ACC112 (cell line): ENCODE measurements at regions not wholly inside any gene's neighbourhood (a gene's known extent, or its start where the extent isn't known, plus 50 kb on each side); places are given as distances from the start of the nearest gene placed in this dataset.

Experiments
- H2AFZ ChIP-seq: fragments of 200-600 bp; sonication (generic); one replicate; pipeline ENCODE4 v1.6.0; 2017; ENCODE audit warnings: antibody characterized with exemption, low read length; ENCODE audit not compliant: unreplicated experiment
- H3K27ac ChIP-seq: fragments of 200-600 bp; sonication (generic); 2 replicates; pipeline ENCODE4 v1.5.1; 2014; ENCODE audit warnings: low read depth, mild to moderate bottlenecking, antibody characterized with exemption, low read length, moderate library complexity
- H3K27me3 ChIP-seq: fragments of 200-600 bp; sonication (generic); 2 replicates; pipeline ENCODE4 v1.6.1; 2014; ENCODE audit warnings: mild to moderate bottlenecking, antibody characterized with exemption, low read length, moderate library complexity, mixed read lengths; ENCODE audit not compliant: insufficient read depth
- H3K36me3 ChIP-seq: fragments of 200-600 bp; sonication (generic); 2 replicates; pipeline ENCODE4 v1.6.1; 2016; ENCODE audit warnings: mild to moderate bottlenecking, antibody characterized with exemption, low read length, moderate library complexity, mixed read lengths; ENCODE audit not compliant: insufficient read depth
- H3K4me1 ChIP-seq: fragments of 200-600 bp; sonication (generic); one replicate; pipeline ENCODE4 v1.6.1; 2016; ENCODE audit warnings: low read length, mixed read lengths; ENCODE audit not compliant: insufficient read depth, unreplicated experiment, control insufficient read depth
- H3K4me3 ChIP-seq: fragments of 200-600 bp; sonication (generic); 2 replicates; pipeline ENCODE4 v1.5.1; 2014; ENCODE audit warnings: mild to moderate bottlenecking, low read depth, low read length
- H3K79me2 ChIP-seq: fragments of 200-600 bp; sonication (generic); one replicate; pipeline ENCODE4 v1.6.0; 2016; ENCODE audit warnings: low read length; ENCODE audit not compliant: control insufficient read depth, unreplicated experiment, insufficient read depth

DNA sequence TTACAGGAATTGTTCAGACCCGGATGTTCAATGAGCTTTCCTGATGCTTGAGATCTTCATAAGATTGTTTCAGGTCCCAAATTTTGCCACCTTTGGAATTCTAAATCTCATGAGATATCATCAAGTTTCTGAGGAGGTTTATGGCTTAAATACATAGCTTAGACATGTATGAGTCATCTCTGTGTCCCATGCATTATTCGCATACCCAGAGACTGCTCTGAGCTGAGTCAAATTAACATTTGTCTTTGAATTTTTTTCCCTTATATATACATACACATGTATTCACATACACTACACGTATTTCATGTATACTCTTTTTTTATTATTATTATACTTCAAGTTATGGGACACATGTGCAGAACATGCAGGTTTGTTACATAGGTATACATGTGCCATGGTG is 744.6 kb downstream of the BRINP1 start:
- Histone ChIP-seq H2AFZ (no peak overlapping the region), H3K27ac (no peak overlapping the region)

DNA sequence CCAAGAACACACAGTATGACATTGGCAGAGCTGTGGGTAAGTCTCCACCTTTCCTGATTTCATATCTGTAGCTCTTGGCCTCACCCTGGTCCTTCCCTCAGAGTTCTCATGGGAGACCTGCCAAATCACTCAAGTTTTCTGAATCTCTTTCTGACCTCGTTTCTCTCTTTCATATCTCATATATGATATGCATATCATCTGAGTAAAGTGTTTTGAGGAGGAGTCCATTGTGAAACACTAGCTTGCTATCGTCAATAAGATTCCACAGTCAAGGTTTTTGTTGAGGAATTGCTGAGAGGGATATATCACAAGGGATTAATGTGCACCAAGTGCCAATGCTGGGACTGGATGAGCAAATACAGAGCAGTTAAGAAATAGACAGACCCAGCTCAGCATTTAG is 739.2 kb downstream of the BRINP1 start:
- Histone ChIP-seq H3K36me3 (no peaks in the 10 kb centered on the region), H3K27ac (no peak overlapping the region), H3K4me3 (no peak overlapping the region), H3K27me3 (no peaks in the 10 kb centered on the region), H3K79me2 (no peaks in the 10 kb centered on the region), H3K4me1 (no peaks in the 10 kb centered on the region), H2AFZ (no peak overlapping the region)

More for the DNA sequence above, 744.6 kb downstream of the BRINP1 start:
- Histone ChIP-seq H3K79me2 (no peaks in the 10 kb centered on the region), H3K27me3 (no peaks in the 10 kb centered on the region), H3K4me1 (no peaks in the 10 kb centered on the region), H3K4me3 (no peak overlapping the region), H3K36me3 (no peaks in the 10 kb centered on the region)

DNA sequence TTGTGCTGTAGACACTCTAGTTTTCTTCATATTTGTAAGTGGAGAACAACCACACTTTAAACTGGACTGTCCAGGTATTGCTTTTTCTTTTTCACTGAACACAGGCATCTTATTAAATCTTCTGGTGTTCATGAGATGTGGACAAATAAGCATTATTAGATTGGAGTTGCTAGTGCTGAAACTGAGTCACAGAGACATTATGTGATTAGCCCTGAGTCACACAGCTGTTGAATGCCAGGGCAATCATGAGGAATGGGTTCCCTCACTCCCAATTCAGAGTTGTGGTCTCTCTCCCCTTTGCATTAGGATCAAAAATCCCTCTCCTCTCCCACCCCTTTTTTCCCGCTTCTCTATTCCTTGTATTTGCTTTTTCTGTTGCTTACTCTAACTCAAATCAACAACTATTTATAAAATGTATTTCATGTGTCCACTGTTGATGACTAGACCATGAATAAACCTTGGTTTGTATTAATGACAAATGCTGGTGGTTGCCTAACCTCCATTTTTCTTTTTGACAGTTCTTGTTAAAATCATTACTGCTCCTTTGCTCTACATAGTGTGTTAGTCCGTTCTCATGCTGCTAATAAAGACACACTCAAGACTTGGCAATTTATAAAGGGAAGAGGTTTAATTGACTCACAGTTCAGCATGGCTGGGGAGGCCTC is 738.2 kb downstream of the BRINP1 start:
- Histone ChIP-seq H3K4me1 (no peaks in the 10 kb centered on the region), H3K27ac (no peak overlapping the region), H3K4me3 (no peak overlapping the region), H3K36me3 (no peaks in the 10 kb centered on the region), H2AFZ (no peak overlapping the region), H3K79me2 (no peaks in the 10 kb centered on the region), H3K27me3 (no peaks in the 10 kb centered on the region)

DNA sequence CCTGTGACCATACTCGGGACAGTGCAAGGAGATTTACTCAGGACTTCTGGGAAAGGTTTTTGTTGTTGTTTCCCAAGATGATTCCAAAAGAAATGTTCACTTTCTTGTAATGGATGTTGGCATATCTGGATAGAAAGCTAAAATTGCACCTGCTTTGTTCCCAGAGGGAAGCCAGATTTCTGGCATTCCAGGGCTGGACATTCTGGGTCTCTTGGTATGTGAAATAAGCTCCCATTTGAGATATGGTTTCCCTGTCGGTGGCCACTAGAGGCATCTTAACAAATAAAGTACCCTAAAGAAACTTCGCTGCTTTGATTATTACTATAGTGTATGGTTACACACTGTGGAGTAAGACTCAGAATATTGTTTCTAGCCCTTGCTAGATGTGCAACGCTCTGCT is 737.3 kb downstream of the BRINP1 start:
- Histone ChIP-seq H2AFZ (no peak overlapping the region), H3K27ac (no peak overlapping the region), H3K79me2 (no peaks in the 10 kb centered on the region), H3K27me3 (no peaks in the 10 kb centered on the region), H3K4me3 (no peak overlapping the region), H3K36me3 (no peaks in the 10 kb centered on the region), H3K4me1 (no peaks in the 10 kb centered on the region)

DNA sequence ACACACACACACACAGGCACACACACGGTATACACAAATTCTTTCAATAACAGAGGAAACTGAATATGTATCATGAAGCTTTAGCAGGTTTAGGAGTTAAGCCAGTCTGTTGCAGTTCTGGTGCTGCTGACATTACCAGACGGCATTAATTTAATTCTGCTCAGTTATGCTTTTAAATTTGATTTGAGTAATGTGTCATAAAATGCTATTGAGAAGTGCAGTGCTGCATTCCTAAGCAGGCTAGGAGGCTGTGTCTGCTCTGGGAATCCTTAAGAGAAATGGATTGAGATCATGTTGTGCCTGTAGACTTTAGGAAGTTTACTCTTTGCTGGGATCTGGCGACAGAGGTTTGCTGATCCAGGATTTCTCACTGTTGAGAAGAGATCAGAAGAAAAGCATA is 733.8 kb downstream of the BRINP1 start:
- Histone ChIP-seq H3K4me3 (no peak overlapping the region), H3K4me1 (no peaks in the 10 kb centered on the region), H3K79me2 (no peaks in the 10 kb centered on the region), H2AFZ (no peak overlapping the region), H3K36me3 (no peaks in the 10 kb centered on the region), H3K27me3 (no peaks in the 10 kb centered on the region), H3K27ac (no peak overlapping the region)

DNA sequence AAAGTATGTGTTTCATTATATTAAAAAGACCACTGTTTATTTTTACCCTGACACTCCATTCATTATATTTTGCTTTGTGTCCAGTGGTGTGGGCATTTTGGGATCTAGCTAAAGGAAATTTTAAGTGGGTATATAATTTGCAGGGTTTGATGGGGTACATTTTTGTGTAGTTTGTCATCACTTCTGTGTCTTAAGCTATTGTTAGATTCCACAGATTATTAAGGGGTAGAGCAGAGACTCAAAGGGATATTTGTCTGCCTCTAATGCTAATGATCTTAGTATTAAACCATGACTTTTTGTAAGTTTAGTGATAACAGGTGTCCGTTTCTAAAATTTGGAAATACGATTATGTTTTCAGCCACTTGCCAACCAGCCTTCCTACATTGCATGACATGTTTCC is 731.6 kb downstream of the BRINP1 start:
- no peak overlapping the region for H2AFZ ChIP-seq
- no peaks in the 10 kb centered on the region for H3K4me1 ChIP-seq
- H3K27ac ChIP-seq, result no peak overlapping the region
- H3K4me3 ChIP-seq, result no peak overlapping the region
- H3K27me3 ChIP-seq, result no peaks in the 10 kb centered on the region
- H3K36me3 ChIP-seq, result no peaks in the 10 kb centered on the region
- H3K79me2 ChIP-seq, result no peaks in the 10 kb centered on the region

DNA sequence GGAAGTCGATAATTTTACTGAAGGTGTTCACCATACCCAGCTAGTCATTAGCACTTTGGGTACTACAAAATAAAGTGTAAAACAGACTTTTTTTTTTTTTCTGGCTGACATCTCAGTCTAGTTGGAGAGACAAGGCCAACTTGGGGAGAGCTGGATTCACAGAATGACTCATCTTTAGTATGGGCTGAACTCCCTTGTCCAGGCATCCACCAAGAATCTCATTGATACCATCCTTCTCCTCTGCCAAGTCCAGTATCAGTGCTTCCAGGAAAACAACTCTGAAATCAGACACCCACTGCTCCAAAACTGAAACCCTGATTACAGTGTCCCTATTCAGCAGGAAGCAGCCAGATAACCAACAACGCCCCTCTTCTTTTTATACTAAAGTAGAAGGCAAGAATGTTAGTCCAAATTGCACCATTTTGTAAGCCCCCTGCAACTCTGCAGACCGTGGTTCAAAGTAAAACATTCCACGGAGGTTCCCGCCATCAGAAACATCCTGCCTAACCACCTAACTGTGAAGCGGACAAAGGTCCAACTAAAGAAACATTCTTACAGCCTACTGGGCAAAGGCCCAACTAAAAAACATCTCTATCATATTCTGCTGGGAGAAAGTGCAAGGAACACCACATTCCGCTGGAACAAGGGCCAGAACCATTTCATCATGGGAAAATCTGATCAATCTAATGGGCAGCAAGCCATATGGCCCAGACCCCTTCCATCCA is 728.2 kb downstream of the BRINP1 start:
- no peak overlapping the region for H3K27ac ChIP-seq
- no peaks in the 10 kb centered on the region for H3K79me2 ChIP-seq
- no peaks in the 10 kb centered on the region for H3K27me3 ChIP-seq
- no peak overlapping the region for H3K4me3 ChIP-seq
- H3K4me1 ChIP-seq, result no peaks in the 10 kb centered on the region
- no peak overlapping the region for H2AFZ ChIP-seq
- H3K36me3 ChIP-seq, result no peaks in the 10 kb centered on the region

DNA sequence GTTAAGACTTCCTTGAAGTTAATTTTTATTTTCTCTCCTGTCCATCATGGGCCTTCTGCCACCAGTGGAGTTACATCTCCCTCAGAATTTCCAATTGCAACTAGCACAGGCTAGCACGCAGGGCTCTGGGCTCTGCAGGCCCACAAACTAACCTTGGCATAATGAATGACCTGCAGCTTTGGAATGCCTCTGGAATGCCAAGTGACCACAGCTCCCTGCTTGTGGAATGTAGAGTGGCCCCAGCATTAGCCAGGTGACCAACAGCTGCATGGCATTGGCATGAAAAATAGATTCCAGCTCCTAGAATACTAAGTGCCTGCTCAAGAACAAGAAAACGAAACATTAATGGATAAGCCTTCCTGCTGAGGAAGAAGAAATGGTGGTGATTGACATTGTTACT is 726.1 kb downstream of the BRINP1 start:
- Histone ChIP-seq H3K4me1 (no peaks in the 10 kb centered on the region), H3K27ac (no peak overlapping the region), H3K79me2 (no peaks in the 10 kb centered on the region), H3K27me3 (no peaks in the 10 kb centered on the region), H2AFZ (no peak overlapping the region), H3K36me3 (no peaks in the 10 kb centered on the region), H3K4me3 (no peak overlapping the region)

DNA sequence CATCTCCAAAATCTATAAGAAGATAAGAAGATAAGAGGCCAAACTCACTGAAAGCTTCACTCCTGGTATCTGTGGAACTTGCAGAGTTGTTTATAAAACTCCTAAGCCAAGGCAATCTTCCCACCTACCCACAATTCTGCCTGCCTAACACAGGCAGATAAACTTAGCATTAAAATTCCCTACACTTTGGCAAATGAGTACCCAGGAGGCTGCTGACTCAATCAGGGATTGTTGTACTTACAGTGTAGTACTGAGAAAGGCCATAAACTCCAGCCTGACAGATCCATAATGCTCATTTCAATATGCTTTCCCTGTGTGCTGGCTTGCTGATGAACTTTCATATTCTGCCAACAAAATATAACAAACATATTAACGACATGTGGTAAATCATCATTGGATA is 725.2 kb downstream of the BRINP1 start:
- H3K4me3 ChIP-seq, result no peak overlapping the region
- H2AFZ ChIP-seq, result no peak overlapping the region
- H3K36me3 ChIP-seq, result no peaks in the 10 kb centered on the region
- H3K79me2 ChIP-seq, result no peaks in the 10 kb centered on the region
- H3K27ac ChIP-seq, result no peak overlapping the region
- no peaks in the 10 kb centered on the region for H3K27me3 ChIP-seq
- H3K4me1 ChIP-seq, result no peaks in the 10 kb centered on the region

DNA sequence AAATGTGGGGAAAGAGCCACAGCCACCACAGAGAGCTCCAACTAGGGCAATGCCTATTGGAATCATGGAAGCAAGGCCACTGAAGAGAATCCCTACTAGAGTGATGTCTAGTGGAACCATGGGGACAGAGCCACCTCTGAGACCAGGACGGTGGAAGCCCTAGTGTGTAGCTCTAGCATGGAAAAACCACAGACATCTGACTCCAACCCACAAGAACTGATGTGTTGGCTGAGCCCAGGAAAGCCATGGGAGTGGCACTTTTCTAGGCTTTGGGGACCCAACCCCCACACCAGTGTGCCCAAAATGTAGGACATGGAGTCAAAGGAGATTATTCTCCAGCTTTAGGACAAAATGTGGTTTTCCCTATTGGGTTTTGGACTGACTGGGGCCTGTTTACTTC is 721.9 kb downstream of the BRINP1 start:
- no peak overlapping the region for H3K27ac ChIP-seq
- H2AFZ ChIP-seq, result no peak overlapping the region
- H3K4me1 ChIP-seq, result no peaks in the 10 kb centered on the region
- H3K4me3 ChIP-seq, result no peak overlapping the region
- H3K27me3 ChIP-seq, result no peaks in the 10 kb centered on the region
- no peaks in the 10 kb centered on the region for H3K36me3 ChIP-seq
- no peaks in the 10 kb centered on the region for H3K79me2 ChIP-seq

DNA sequence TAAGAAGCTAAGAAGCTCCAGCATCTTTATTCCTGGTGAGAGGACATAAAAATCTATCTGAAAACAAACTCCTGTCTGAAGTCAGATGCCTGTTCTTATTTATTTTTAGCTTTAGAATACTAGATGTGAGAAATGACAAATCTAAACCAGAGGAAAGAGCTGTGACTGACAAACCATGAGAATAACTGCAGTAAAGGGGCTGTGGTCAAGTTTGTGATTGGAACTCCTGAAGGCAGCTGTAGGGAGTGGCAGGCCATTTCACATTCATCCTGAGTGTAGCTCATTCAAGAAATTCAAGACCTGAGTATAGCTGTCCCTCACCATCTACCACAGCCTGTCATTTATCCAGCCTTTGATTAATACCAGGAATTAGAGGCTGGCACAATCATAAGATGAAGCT is 718.8 kb downstream of the BRINP1 start:
- no peak overlapping the region for H3K4me3 ChIP-seq
- H3K79me2 ChIP-seq, result no peaks in the 10 kb centered on the region
- H3K36me3 ChIP-seq, result no peaks in the 10 kb centered on the region
- H2AFZ ChIP-seq, result no peak overlapping the region
- no peaks in the 10 kb centered on the region for H3K27me3 ChIP-seq
- no peak overlapping the region for H3K27ac ChIP-seq
- H3K4me1 ChIP-seq, result no peaks in the 10 kb centered on the region
